Suprapubic skin (tissue), 4 donors: ENCODE measurements at regions not wholly inside any gene's neighbourhood (a gene's known extent, or its start where the extent isn't known, plus 50 kb on each side); places are given as distances from the start of the nearest gene placed in this dataset.

Experiments used
- DNase-seq, 2 donors: peaks; one replicate each; pipeline ENCODE4 v3.0.0-alpha.2; 2019; ENCODE audit warnings: low spot score in 2 of 2
- H3K27ac ChIP-seq: fragments of 200-600 bp; sonication (generic); one replicate; pipeline ENCODE4 v1.5.1; 2019
- H3K27me3 ChIP-seq: fragments of 200-600 bp; sonication (generic); one replicate; pipeline ENCODE4 v1.5.1; 2019
- H3K36me3 ChIP-seq: fragments of 200-600 bp; sonication (generic); one replicate; pipeline ENCODE4 v1.5.1; 2019
- H3K4me1 ChIP-seq: fragments of 200-600 bp; sonication (generic); one replicate; pipeline ENCODE4 v1.5.1; 2019
- H3K4me3 ChIP-seq: fragments of 200-600 bp; sonication (generic); one replicate; pipeline ENCODE4 v1.5.1; 2019; ENCODE audit warnings: mild to moderate bottlenecking
- H3K9me3 ChIP-seq: fragments of 200-600 bp; sonication (generic); one replicate; pipeline ENCODE4 v1.5.1; 2019
- EP300 ChIP-seq: sonication (generic); formaldehyde crosslinking; IDR thresholded peaks from one replicate; pipeline ENCODE4 v1.6.1; 2017; ENCODE audit warnings: antibody characterized with exemption
- POLR2A ChIP-seq, 2 donors: fragments of 450-650 bp; IDR thresholded peaks; one replicate each; pipeline ENCODE4 v1.6.1; 2017; ENCODE audit warnings: antibody characterized with exemption in 2 of 2, mild to moderate bottlenecking in 2 of 2, moderate library complexity in 2 of 2
- POLR2AphosphoS5 ChIP-seq, 3 donors: sonication (generic); formaldehyde crosslinking; IDR thresholded peaks; one replicate each; pipeline ENCODE4 v1.6.1; 2017; ENCODE audit warnings: antibody characterized with exemption in 3 of 3
- WGBS: methylation state at CpG from one replicate; pipeline ENCODE4 v1.1.5; 2018; 5-methylcytosine and 5-hydroxymethylcytosine counted together
- TF ChIP-seq, protein P1 (sequence below), 2 donors: fragments of 200-600 bp in 1 of 2; fragments of 450-650 bp in 1 of 2; sonication (generic) in 1 of 2; IDR thresholded peaks; one replicate each; pipeline ENCODE4 v1.5.1; 2016 to 2019; ENCODE audit warnings: antibody characterized with exemption in 2 of 2, mild to moderate bottlenecking in 1 of 2, moderate library complexity in 1 of 2

DNA sequence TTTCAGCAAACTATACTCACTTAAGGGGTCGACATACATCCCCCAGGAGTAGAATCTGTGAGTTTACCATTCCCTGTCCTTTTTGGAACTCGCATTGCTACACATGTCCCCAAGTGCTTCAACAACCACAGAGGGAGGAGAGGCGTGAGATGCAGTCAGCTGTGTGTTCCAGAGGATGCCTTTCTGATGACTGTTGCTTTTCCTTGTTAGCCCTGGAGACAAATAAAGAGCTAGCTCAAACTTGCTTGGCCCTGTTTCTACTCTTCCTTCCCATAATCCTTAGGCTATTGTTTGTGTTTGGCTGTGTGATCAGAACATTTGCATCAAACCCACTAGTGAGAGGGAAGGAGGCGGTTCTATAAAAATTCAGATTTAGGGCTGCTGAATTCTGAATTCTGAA lies 264.0 kb downstream of the ENGASE start:
- TF ChIP-seq POLR2AphosphoS5 (IDR thresholded peaks at IDR 0.05) (no peak), EP300 (no peak), POLR2A (IDR thresholded peaks at IDR 0.05) (no peak)
- TF ChIP-seq, protein P1, sequence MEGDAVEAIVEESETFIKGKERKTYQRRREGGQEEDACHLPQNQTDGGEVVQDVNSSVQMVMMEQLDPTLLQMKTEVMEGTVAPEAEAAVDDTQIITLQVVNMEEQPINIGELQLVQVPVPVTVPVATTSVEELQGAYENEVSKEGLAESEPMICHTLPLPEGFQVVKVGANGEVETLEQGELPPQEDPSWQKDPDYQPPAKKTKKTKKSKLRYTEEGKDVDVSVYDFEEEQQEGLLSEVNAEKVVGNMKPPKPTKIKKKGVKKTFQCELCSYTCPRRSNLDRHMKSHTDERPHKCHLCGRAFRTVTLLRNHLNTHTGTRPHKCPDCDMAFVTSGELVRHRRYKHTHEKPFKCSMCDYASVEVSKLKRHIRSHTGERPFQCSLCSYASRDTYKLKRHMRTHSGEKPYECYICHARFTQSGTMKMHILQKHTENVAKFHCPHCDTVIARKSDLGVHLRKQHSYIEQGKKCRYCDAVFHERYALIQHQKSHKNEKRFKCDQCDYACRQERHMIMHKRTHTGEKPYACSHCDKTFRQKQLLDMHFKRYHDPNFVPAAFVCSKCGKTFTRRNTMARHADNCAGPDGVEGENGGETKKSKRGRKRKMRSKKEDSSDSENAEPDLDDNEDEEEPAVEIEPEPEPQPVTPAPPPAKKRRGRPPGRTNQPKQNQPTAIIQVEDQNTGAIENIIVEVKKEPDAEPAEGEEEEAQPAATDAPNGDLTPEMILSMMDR (IDR thresholded peaks at IDR 0.05) = no peak
- no peak for DNase-seq
- Histone ChIP-seq H3K4me1 (peaks cover 11% of the 10 kb centered on the region), H3K27ac (no peak overlapping the region), H3K9me3 (no peaks in the 10 kb centered on the region), H3K27me3 (peaks cover 43% of the 10 kb centered on the region), H3K36me3 (no peaks in the 10 kb centered on the region), H3K4me3 (no peak overlapping the region)
- WGBS = 23% methylated on average over 4 of the region's 4 CpGs

DNA sequence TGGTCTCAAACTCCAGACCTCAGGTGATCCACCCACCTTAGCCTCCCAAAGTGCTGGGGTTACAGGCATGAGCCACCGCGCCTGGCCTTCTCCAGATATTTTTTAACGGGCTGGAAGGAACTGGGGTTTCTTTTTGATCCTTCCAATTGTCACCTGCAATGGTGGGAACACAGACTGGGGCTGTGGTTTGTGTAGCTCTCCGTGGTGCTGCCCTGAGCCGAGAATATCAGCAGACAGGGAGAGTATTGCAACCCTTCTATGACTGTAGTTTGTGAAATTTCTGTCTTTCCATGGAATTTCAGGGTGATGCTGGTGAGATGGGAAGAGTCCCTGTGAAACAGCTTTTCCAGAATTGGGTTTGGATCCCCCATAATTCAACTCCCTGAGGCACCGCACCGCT lies 263.5 kb downstream of the ENGASE start:
- DNase-seq = no peak
- H3K4me1 ChIP-seq = peaks cover 11% of the 10 kb centered on the region
- 41% methylated on average over 7 of the region's 7 CpGs for WGBS
- peaks cover 43% of the 10 kb centered on the region for H3K27me3 ChIP-seq
- no peaks in the 10 kb centered on the region for H3K36me3 ChIP-seq
- no peak overlapping the region for H3K27ac ChIP-seq
- TF ChIP-seq, protein P1 (IDR thresholded peaks at IDR 0.05) = no peak
- TF ChIP-seq EP300 (no peak), POLR2A (IDR thresholded peaks at IDR 0.05) (no peak), POLR2AphosphoS5 (IDR thresholded peaks at IDR 0.05) (no peak)
- no peak overlapping the region for H3K4me3 ChIP-seq
- H3K9me3 ChIP-seq = no peaks in the 10 kb centered on the region

DNA sequence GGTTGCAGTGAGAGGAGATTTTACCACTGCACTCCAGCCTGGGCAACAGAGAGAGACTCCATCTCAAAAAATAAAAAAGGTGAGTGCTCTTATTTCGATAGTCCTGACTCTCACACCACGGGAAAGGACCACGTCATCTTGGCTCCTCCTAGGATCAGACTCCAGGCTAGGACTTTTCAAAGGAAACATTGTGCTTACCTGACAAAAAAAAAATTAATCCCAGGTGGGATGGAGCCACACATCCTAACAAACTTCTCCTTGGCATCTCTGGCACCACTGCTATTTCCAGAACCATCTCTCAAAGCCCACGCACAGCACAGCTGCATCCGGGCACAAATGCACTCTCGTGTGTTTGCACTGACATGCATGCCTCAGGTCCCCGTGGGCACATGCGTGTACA lies 262.4 kb downstream of the ENGASE start:
- no peak for DNase-seq
- Histone ChIP-seq H3K27me3 (peaks cover 47% of the 10 kb centered on the region), H3K27ac (no peak overlapping the region), H3K36me3 (no peaks in the 10 kb centered on the region), H3K4me3 (no peak overlapping the region), H3K4me1 (peaks cover 11% of the 10 kb centered on the region), H3K9me3 (no peaks in the 10 kb centered on the region)
- TF ChIP-seq EP300 (no peak), POLR2A (IDR thresholded peaks at IDR 0.05) (no peak), POLR2AphosphoS5 (IDR thresholded peaks at IDR 0.05) (no peak)
- TF ChIP-seq, protein P1 (IDR thresholded peaks at IDR 0.05) = no peak
- WGBS = 69% methylated on average over 8 of the region's 8 CpGs

DNA sequence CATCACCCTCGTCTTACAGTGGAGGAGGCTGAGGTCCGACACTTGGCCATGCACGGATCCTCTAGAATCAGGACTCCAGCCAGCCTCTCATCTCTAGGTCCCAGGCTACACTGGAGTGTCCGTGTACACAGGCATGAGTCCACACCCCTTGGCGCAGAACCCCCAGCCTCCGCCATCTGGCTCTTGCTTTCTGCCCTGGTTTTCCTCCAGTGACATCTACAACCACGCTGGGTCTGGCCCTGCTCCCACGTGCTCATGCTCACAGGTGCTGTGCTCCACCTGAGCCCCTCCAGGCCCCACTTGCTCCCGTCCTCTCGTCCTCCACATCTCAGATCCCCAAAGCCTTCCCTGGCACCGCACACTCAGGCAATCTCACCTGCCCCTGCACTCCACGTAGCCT lies 260.8 kb downstream of the ENGASE start:
- no peak for DNase-seq
- Histone ChIP-seq H3K4me1 (peaks cover 8% of the 10 kb centered on the region), H3K9me3 (no peaks in the 10 kb centered on the region), H3K27ac (no peak overlapping the region), H3K4me3 (no peak overlapping the region), H3K36me3 (no peaks in the 10 kb centered on the region), H3K27me3 (peaks cover 50% of the 10 kb centered on the region)
- TF ChIP-seq POLR2AphosphoS5 (IDR thresholded peaks at IDR 0.05) (no peak), POLR2A (IDR thresholded peaks at IDR 0.05) (no peak), EP300 (no peak)
- TF ChIP-seq, protein P1 (IDR thresholded peaks at IDR 0.05) = no peak
- 75% methylated on average over 12 of the region's 12 CpGs for WGBS

DNA sequence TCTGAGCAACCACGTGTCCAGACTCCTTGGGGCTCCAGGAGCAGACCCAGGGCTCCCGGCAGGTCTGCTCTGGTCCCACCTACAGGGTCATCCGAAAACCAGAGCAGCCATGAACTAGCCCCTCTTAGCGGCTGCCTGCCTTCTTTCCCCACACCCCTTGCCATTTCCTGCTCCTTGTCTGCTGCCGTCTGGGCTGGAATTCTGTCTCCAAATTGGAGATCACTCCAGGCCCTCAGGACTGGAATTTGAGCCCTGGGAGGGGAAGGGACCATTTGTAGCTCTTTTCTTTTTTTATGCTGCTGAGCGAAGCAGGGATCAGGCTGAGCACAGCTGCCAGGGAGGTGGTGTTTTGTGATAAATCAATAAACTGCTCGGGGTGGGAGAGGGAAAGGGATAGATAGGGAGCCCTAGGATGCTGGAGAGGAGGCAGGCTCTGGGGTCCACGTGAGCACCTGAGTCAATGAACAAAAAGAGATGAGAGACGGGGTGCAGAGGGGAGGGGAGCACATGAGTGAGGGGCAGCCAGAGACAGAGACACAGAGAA lies 257.5 kb downstream of the ENGASE start:
- no peaks in the 10 kb centered on the region for H3K9me3 ChIP-seq
- TF ChIP-seq EP300 (no peak), POLR2A (IDR thresholded peaks at IDR 0.05) (no peak), POLR2AphosphoS5 (IDR thresholded peaks at IDR 0.05) (no peak)
- TF ChIP-seq, protein P1 (IDR thresholded peaks at IDR 0.05) = no peak
- H3K27me3 ChIP-seq = peaks cover 76% of the 10 kb centered on the region
- no peaks in the 10 kb centered on the region for H3K4me1 ChIP-seq
- no peak overlapping the region for H3K27ac ChIP-seq
- no peak for DNase-seq
- no peaks in the 10 kb centered on the region for H3K36me3 ChIP-seq
- WGBS = 16% methylated on average over 9 of the region's 9 CpGs
- H3K4me3 ChIP-seq = no peak overlapping the region
